NT2/D1 (cell line): ENCODE measurements at regions not wholly inside any gene's neighbourhood (a gene's known extent, or its start where the extent isn't known, plus 50 kb on each side); places are given as distances from the start of the nearest gene placed in this dataset.

ENCODE experiments used
- DNase-seq: peaks from one replicate; pipeline ENCODE4 v3.0.0-alpha.2; 2011; ENCODE audit warnings: low read depth, low spot score
- H3K27me3 ChIP-seq: 2 replicates; pipeline ENCODE4 v1.6.0; 2011; ENCODE audit warnings: mild to moderate bottlenecking; ENCODE audit not compliant: insufficient read length, insufficient read depth
- H3K36me3 ChIP-seq: 2 replicates; pipeline ENCODE4 v1.6.1; 2011; ENCODE audit warnings: mild to moderate bottlenecking, low read length, mixed read lengths; ENCODE audit not compliant: insufficient read depth, insufficient read length
- H3K4me1 ChIP-seq: 2 replicates; pipeline ENCODE4 v1.5.1; 2011; ENCODE audit not compliant: insufficient read depth, insufficient read length
- H3K4me3 ChIP-seq: 2 replicates; pipeline ENCODE4 v1.5.1; 2011; ENCODE audit warnings: low read depth; ENCODE audit not compliant: insufficient read length
- H3K9ac ChIP-seq: 2 replicates; pipeline ENCODE4 v1.6.0; 2011; ENCODE audit warnings: low read depth; ENCODE audit not compliant: insufficient read length
- H3K9me3 ChIP-seq: 2 replicates; pipeline ENCODE4 v1.5.1; 2011; ENCODE audit warnings: mild to moderate bottlenecking, low read length; ENCODE audit not compliant: insufficient read depth
- SUZ12 ChIP-seq: IDR thresholded peaks from 2 replicates; pipeline ENCODE4 v1.6.1; 2011; ENCODE audit not compliant: insufficient read length, insufficient read depth; ENCODE audit errors: extremely low read depth
- YY1 ChIP-seq: IDR thresholded peaks from 2 replicates; pipeline ENCODE4 v1.6.1; 2011; ENCODE audit not compliant: insufficient read length, insufficient read depth
- ZNF274 ChIP-seq: IDR thresholded peaks from 2 replicates; pipeline ENCODE4 v1.6.1; 2011; ENCODE audit warnings: mild to moderate bottlenecking, low read depth, low read length

- DNase-seq: no peak
- no peak overlapping the region for H3K4me3 ChIP-seq
- H3K4me1 ChIP-seq: no peaks in the 10 kb centered on the region
- H3K36me3 ChIP-seq: no peaks in the 10 kb centered on the region
- H3K9ac ChIP-seq: no peak overlapping the region
- no peaks in the 10 kb centered on the region; the same call in 1 of the 2 replicates for H3K9me3 ChIP-seq
- H3K27me3 ChIP-seq: no peaks in the 10 kb centered on the region
- TF ChIP-seq YY1 (no peak), ZNF274 (no peak), SUZ12 (no peak)
Observed at GRCh38 chr15:23750179-23750578, 63.1 kb upstream of the NDN start.

DNA sequence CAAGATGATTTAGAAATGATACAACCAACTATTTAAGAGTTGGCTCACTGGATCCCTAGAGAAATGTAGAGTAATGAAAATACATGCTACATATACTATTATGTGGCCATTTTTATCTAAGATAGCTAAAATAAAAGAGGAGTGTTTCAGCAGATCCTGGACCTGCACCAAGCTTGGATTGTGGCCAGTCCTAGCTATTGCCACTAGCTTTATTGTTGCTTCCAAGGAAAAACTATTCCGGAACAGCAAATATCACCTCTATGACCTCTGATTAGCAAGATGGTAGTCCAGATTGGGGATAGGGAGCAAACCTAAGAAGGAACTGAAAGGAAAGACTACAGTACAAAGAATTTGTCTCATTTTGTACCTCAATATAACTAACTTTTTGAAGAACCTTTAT, 63.7 kb upstream of the NDN start:
- DNase-seq: no peak
- H3K36me3 ChIP-seq: no peaks in the 10 kb centered on the region
- no peak overlapping the region for H3K9ac ChIP-seq
- TF ChIP-seq ZNF274 (no peak), YY1 (no peak), SUZ12 (no peak)
- H3K9me3 ChIP-seq: no peaks in the 10 kb centered on the region; the same call in 1 of the 2 replicates
- H3K4me3 ChIP-seq: no peak overlapping the region
- no peaks in the 10 kb centered on the region for H3K4me1 ChIP-seq
- no peaks in the 10 kb centered on the region for H3K27me3 ChIP-seq

- Histone ChIP-seq H3K4me1 (no peaks in the 10 kb centered on the region), H3K27me3 (no peaks in the 10 kb centered on the region), H3K9me3 (peaks cover 11% of the 10 kb centered on the region; the same call in 1 of the 2 replicates), H3K4me3 (no peak overlapping the region), H3K36me3 (no peaks in the 10 kb centered on the region), H3K9ac (no peak overlapping the region)
- TF ChIP-seq SUZ12 (no peak), YY1 (no peak), ZNF274 (no peak)
- no peak for DNase-seq
Observed at GRCh38 chr15:23753248-23753647, 66.1 kb upstream of the NDN start.

DNA sequence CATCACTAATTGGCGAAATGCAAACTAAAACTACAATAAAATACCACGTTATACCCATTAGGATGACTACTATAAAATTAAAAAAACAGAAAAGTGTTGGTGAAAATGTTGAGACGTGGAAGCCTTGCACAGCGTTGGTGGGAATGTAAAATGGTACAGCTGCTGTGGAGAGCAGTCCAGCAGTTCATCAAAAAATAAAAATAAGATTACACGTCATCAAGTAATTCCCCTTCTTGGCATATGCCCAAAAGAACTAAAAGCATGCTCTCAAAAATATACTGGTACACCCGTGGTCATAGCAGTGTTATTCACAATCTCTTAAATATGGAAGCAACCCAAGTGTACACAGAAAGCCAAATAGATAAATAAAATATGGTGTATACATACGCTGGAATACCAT, 71.8 kb upstream of the NDN start:
- TF ChIP-seq SUZ12 (no peak), YY1 (no peak), ZNF274 (no peak)
- no peaks in the 10 kb centered on the region for H3K4me1 ChIP-seq
- no peaks in the 10 kb centered on the region for H3K36me3 ChIP-seq
- no peak overlapping the region for H3K9ac ChIP-seq
- peaks cover 11% of the 10 kb centered on the region; the same call in 1 of the 2 replicates for H3K9me3 ChIP-seq
- no peak for DNase-seq
- no peaks in the 10 kb centered on the region for H3K27me3 ChIP-seq
- no peak overlapping the region for H3K4me3 ChIP-seq

GRCh38 chr15:23760024-23760423, 72.9 kb upstream of the NDN start:
- peaks cover 11% of the 10 kb centered on the region; the same call in 1 of the 2 replicates for H3K9me3 ChIP-seq
- DNase-seq: peak; percentile 9
- H3K4me3 ChIP-seq: no peak overlapping the region
- H3K4me1 ChIP-seq: no peaks in the 10 kb centered on the region
- H3K9ac ChIP-seq: no peak overlapping the region
- no peaks in the 10 kb centered on the region for H3K27me3 ChIP-seq
- no peaks in the 10 kb centered on the region for H3K36me3 ChIP-seq
- TF ChIP-seq SUZ12 (no peak), ZNF274 (no peak), YY1 (no peak)

GRCh38 chr15:23761386-23761785, 74.3 kb upstream of the NDN start:
- H3K9me3 ChIP-seq: peaks cover 11% of the 10 kb centered on the region; the same call in 1 of the 2 replicates
- TF ChIP-seq YY1 (no peak), SUZ12 (no peak), ZNF274 (no peak)
- H3K4me3 ChIP-seq: no peak overlapping the region
- no peak for DNase-seq
- H3K9ac ChIP-seq: no peak overlapping the region
- H3K27me3 ChIP-seq: no peaks in the 10 kb centered on the region
- H3K36me3 ChIP-seq: no peaks in the 10 kb centered on the region
- H3K4me1 ChIP-seq: no peaks in the 10 kb centered on the region

DNA sequence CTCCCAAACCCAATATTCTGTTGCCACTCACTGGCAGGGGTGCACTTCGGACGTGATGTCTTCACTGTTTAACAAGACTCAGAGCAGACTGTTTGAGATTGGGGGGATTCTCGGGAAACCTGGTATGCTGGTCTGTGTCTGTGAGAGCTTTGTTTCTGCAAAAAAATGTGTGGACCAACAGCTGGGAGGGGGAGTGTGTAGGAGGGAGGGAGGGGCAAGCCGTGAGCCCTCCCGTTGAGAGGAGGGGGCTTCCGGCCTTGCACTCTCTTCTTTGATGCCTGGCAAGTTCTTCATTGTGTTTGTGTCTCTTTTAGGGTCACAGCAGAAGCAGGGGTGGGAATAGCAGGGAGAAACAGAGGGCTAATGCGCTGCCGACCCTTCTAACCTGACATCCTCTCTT, 74.9 kb upstream of the NDN start:
- no peak overlapping the region for H3K4me3 ChIP-seq
- H3K9me3 ChIP-seq: peaks cover 10% of the 10 kb centered on the region; the same call in 1 of the 2 replicates
- H3K27me3 ChIP-seq: no peaks in the 10 kb centered on the region
- DNase-seq: no peak
- no peaks in the 10 kb centered on the region for H3K4me1 ChIP-seq
- H3K9ac ChIP-seq: no peak overlapping the region
- no peak for TF ChIP-seq SUZ12
- no peak for TF ChIP-seq ZNF274
- TF ChIP-seq YY1: no peak
- no peaks in the 10 kb centered on the region for H3K36me3 ChIP-seq
